GM21737 (cell line): ENCODE measurements at regions not wholly inside any gene's neighbourhood (a gene's known extent, or its start where the extent isn't known, plus 50 kb on each side); places are given as distances from the start of the nearest gene placed in this dataset.

Source experiments
- ATAC-seq: cut with Tn5 transposase; IDR thresholded peaks from one replicate; pipeline ENCODE4 v1.9.1; 2021; ENCODE audit warnings: mild to moderate bottlenecking, moderate library complexity; ENCODE audit not compliant: unreplicated experiment

DNA sequence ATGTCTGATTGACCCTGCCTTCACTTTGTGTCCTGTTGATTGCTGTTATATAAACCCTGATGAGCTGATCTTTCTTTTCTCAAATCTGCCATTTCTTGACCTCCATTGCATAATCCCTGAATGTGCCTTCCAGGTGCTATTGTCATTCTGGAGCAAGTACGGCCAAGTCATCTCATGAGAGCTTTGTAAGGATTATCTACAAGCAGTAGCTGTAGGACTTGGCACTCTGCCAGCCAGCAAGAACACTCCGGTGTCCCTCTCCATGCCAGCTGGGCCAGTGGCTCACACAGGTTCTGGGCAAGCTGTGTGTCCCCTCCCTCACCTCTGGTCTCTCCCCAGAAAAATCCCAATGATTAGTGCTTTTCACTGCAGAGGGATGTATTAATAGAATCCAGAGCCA lies 348.1 kb downstream of the FOXO1 start:
- ATAC-seq = no peak

DNA sequence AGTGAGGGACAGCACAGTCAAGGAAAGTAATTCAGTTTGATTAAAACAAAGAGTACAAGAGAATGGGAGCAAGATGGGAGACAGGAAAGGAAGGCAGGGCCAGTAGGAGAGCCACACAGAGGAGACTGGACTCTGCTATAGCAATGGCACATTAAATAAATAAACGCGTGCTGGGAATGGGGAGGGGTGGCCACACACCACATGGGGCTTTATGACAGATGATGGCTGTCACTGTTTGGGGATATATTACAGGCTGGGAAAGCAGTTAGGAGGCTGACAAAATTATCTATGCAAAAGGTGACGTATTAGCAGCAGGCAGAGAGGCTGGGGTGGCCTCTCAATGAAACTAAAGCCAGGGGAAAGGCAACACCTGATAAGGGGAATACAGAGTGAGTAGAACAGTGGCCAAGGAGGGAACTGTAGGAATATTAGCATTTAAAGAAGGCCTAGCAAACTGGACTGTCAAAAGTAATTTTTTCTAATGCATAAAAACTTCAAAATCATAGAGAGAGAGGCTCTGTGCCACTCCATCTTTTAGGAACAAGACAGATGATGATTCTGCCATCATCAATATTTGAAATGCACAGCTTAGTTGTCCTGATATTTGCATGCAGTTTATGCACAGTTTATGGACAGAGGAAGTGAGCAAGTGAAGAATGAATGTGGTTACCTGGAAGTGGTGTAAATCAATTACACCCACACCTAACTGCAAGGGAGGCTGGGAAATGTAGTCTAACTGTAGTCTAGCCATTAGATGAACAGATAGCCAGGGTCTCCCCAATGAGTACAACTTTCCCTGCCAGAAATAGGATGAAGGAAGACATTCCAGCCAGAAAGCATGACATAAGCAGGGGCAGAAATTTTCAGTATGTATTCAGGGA lies 346.5 kb downstream of the FOXO1 start:
- ATAC-seq = no peak

DNA sequence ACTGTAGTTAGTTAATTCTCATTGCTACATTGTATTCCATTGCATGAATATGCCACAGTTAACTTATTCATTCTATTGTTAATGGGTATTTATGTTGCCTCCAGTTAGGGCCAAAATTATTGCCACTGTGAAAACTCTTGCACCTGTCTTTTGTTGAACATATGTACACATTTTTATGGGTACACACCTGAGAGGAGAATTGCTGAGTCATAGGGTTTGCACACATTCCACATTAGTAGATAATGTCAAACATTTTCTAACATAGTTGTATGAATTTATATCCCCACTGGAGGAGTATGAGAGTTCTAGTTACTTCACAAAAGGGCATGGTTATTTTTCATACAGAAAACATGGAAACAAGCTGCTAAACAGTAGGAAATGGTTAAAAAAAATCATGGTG lies 338.4 kb downstream of the FOXO1 start:
- ATAC-seq = no peak

DNA sequence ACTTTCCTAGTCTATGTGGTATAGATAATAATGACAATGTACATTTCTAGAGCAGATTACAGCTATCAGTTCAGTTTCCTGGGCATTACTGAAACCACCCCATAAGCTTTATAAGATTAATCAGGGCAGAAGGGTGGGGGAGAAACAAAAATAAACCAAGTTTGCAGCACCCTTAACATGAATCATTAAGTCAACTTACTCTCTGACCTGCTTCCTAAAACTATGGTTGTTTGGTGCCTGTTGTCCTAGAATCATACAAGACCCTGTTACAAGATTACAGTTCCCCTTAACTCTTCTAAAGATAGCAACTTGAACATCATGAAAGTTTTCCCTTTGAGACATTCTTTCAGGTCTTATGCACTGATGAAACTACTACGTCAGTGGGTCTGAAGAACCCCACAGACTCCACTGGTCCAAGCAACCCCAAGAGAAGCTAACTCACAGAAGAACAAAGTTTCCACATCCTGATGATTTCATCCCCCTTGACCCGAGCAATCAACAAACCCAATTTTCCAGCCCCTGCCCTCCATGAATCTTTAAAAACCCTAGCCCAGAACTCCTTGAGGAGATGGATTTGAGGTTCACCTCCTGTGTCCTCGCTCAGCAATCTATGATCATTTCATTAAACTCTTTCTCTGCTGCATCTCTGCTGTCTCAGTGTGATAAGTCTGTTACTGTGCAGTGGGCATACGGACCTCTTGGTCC lies 336.5 kb downstream of the FOXO1 start:
- no peak for ATAC-seq

DNA sequence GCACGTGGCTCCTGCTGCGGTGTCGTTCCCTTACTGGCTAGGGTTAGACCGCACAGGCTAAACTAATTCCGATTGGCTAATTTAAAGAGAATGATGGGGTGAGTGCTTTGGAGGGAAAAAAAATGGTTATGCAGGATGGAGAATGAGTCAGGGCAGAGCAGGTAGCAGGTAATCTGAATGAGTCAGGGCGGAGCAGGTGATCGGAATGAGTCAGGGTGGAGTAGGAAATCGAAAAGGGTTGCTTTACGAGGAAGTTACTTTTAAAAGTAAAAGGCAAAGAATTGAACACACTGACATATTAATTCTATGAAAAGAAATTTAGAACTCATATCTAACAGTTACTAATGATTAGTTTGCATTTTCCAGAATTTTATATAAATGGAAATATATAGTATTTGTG lies 335.5 kb downstream of the FOXO1 start:
- ATAC-seq = no peak

DNA sequence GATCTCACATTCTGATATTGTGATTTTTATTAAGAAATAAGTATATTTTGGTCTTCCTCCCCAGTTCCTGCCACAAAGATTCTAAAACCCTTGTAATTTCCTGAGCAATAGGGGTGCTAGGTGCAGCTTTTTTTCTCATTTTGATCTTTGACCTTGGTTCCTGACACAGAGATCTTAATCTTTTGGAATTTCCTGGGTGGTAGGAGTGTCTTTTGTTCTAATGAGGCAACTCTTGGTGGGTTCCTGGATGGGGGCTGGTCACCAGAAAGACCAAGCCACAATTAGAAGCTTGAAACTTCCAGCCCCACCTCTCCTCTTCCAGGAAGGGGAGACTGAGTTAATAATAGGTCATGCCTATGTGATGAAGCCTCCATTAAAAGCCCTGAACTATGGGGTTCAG lies 334.6 kb downstream of the FOXO1 start:
- ATAC-seq = no peak

DNA sequence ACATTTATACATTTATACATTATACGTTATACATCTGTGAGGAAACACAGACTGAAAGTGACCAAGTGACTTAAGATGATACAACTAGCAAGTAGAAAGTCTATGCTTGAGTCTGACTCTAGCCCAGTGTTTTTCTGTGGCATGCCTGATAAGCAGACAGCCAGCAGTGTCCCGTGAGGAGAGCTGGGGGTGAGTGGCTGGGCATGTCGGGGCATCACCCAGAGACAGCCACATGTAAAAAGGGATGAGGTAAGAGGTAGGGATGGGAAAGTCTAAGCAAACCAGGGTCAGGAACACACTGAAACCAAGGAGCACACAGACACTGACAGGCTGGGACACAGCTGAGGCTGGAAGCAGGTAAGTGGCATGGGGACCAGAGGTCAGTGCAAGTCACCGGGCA lies 333.2 kb downstream of the FOXO1 start:
- no peak for ATAC-seq

DNA sequence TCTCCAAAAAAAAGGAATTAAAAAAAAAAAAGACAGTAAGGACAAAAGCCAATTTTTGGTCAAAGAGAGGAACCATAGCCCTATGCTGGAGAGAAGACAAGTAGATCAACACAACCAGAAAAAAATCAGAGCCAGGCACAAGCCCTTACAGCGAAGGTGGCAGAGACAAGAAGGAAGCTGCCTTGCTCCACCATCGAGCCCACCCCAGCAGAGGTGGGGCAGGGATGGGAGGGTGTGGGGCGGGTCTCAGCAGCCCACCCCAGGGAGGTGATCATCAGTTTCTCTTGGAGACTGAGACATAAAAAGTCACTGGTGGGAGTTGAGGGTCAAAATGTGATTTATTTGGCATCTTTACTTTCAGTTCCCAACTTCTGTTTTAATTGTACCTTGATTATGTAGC lies 332.4 kb downstream of the FOXO1 start:
- no peak for ATAC-seq

DNA sequence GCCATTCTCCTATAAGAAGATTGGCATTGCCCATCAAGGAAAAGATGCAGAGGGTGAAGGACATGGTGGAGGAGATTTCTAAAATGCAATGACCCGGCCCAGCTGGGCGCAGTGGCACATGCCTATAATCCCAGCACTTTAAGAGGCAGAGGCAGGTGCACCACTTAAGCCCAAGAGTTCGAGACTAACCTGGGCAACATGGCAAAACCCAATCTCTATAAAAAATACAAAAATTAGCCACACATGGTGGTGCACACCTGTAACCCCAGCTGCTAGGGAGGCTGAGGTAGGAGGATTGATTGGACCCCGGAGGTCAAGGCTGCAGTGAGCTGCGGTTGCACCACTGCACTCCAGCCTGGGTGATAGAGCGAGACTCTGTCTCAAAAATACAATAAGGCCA lies 331.8 kb downstream of the FOXO1 start:
- no peak for ATAC-seq

DNA sequence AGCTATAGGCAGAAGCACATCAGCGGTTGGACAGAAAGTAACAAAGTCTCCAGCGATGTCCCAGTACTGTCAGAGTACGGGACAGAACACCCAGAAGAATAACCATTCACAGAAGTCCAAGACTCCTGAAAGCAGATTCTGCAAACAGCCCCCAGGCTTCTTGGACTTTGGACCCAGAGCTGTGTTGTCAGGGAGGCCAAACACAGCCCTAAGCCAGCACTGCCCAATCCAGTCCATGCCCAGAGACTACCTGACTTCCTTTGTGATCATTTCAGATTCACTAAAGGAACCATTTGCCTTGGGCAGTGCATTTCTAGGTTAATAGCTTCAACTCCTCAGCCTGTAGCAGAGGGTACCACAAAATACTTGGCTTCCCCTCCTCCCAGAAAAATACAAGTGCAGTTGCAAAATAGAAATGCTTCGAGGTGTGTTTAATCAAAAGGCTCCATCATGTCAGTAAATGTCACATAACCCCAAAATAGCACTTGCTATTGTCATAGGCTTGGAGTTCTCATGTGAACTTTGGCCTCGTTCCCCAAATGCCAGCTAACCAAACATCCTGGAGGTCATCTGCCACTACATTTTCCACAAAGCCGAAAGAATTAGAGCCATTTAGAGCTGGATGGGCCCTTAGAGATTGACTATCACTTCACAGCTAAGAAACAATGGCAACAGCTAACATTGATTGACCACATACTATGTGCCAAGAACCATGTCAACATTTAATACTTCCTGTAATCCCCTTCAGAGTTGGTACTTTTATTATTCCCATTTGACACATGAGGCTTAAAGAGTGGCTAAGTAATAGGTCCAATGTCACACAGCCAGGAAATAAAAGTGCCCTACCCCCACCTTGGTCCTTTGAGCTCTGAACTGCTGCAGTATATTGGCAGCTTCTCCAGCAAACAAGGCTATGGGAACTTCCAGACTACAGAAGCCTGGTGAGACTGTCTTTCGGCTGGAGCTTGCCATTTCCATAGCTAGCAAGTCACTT lies 329.9 kb downstream of the FOXO1 start:
- no peak for ATAC-seq

DNA sequence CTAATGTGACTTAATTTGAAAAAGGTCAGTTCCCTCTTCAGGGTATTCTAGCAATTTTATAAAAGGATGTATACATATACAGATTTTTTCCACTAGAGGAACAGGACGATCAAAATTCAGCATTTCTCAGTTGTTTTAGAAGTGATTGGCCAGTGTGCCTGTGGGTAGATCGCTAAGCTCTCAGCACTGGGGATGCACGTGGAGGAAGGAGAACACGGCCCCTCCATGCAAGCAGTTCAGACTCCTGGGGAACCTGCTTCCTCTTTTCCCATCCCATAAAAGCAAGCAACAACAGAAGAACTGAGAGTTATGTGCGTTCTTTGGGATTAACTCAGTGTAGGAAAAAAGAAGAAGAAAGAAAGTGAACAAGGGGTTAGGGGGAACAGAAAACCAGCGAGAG lies 328.8 kb downstream of the FOXO1 start:
- no peak for ATAC-seq

DNA sequence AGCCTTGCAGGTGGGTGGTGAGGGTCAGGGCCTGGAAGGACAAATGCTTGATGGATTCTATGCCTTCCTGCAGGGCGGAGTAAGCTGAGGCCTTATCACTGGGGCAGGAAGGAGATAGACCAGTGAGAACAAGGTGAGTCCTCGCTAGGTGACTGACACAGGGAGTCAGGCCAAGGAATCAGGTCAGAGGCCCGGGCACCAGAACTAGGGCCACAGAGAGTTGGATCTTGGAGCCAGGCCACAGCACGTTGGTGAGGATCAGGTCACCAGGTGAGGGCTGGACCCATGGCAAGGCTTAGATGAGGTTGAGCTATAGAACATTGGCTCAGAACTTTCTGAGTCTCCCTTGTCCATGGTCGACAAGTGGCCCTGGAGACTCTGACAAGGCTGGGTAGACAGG lies 328.2 kb downstream of the FOXO1 start:
- no peak for ATAC-seq

DNA sequence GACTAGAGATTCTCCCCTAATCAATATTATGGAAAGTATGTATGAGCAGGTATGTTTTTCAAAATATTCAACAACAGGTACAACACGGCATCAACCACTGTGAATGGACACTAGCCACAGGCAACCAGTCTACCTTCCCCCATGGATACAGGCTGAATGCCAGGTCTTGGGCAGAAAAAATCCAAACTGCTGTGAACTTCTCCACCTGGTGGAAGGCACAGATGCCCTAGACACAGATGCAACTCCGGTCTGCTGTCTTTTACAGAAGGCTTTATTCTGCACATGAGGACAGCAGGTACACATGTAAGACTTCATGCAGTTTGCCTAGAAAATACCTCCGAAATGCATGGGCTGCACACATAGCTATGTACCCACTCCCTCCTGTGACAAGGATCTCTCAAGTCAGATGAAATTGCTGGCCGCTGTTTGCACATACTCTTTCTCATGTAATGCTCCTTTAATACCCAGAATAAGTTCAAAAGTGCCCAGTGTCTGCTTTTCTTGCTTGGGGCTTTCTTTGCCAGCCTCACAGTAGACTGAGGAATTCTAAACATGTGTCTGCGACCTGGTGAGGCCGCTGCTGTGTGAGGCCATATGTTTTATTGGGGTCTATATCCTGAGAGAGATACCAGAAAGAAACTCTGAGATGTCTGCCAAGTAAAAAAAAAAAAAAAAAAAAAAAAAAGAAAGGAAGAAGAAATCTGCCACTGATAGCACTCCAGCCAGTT lies 325.9 kb downstream of the FOXO1 start:
- ATAC-seq = no peak

DNA sequence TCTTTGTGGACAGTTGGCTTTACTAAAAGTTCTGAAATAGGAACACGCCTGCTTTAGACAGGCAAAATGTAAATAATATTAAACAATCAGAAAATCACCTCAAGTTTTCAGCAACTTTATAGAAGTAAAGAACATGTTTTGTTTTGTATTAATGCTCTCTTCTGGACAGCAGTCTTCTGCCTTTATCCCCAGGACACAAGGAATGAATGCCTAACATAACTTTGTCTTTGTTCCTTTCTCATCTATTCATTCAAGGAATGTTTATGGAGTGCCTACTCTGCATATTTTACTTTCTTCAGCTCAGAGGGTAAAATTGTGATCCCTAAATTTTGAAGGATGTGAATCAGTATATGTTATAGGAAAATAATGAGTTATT lies 325.4 kb downstream of the FOXO1 start:
- ATAC-seq = no peak

DNA sequence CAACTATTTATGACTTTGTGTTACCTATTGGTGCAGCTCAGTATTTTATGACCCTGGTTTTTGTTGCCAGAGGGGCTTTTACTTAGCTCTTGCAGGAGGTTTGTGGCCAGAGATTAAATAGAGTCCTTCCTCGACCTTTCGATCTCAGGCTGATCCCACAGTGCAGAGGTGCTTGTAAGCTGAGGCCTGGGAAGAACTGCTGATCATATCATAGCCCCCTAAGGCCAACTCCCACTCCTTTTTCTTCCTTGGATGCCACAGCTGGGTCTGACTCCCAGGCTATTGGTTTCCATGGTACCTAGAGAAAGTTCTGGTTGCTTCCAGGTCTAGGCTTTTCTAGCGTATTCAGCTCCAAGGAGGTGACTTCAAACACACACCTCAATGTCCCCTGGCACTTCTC lies 324.9 kb downstream of the FOXO1 start:
- no peak for ATAC-seq

DNA sequence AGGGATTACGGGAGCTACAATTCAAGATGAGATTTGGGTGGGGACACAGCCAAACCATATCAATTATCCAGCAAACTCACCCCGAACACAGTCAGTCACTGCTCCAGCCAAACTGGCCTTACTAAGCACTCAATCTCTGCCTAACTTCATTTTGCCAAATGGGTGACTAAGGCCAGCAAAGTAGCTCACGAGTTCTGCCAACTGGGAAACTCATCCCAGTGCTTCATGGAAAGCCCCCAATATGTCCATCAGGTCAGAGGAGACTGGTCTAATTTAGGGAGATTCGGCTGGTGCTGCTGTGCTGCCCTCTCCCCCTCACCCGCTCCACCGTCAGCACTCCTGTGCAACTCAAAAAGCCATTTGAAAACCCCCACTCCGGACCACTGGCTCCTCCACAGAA lies 324.0 kb downstream of the FOXO1 start:
- no peak for ATAC-seq

DNA sequence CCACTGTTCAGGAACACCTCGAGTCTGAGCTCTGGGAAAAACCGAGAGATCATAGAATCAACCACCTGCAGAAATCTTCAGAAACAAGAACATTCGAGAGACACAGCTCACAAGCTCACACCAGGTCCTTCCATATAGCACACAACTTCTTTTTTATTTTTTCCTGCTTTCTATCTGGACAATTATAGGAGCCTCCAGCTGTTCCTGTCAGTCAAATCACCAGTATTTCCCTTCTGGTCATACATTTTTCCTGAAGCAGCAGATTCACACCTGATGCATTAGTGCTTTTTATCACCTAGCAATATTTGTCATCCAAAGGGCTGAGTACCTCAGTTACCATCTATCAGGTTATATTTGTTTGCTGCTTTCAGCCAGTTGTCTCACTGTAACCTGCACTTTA lies 323.5 kb downstream of the FOXO1 start:
- ATAC-seq = no peak

DNA sequence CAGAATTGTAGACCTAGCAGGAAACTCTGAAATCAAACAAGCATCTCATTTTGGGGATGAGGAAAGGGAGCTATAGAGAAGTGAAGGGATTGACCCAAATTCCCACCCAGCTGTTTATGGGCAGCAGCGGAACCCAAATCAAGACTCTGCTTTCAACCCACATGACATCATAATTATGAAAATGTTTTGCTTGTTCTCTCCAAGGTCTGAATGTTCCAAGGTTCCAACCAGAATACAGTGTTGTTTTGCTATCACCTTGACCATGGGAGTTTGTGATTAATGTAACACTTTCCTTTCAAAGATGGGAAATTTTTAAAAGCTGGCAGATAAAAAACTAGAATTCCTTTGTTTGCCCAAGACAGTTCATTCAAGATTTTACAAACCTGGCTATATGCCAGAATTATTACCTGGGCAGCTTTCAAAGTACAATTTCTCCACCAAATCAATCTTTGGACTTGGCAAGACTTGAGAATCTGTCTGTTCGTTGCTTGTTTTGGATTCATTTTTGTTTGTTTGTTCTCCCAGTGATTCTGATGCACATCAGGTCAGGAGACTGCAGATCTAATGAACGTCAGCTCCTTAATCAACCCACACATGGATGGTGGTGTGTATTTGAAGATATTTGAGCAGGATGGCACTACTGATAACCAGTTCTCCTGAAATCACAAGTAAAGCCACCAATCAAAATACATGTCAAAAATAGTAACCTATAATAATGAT lies 322.7 kb downstream of the FOXO1 start:
- ATAC-seq = no peak

DNA sequence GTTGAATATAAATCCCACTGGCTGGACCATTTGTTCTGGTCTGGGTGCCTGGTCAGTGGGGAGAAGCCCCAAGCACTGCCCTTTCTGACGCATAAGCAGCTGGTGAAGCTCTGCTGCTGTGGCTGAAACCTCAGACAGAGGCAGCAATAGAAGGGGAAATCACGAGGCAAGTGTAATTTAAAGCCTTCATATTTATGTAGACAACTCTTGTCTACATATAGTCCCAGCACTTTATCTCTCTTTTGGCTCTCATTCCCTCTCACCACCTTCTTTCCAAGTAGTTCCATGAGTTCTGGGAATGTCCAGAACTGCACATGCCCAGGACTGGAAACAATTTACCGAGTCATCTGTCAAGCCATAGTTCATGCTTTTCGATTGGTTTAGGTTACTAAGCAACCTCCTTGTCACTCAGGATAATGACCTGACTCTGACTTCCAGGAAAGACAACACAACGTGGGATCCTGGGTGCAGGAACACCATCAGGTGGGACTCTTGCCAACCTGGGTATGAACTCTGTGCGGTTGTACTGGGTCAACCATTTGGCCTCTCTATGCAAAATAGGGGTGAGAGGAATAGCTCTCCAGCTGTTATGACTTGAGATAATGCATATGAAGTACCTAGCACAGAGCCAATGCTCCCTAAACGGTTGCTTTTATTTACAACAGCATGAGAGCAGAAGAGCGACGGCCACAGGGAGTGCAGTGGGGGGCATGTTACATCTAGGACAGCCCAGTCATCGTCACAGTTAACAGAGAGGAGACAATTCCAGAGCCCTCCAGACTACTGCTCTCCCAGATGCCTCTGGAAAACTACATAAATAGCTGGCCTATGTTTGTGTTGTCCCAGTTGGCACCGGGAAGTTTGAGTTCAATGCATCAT lies 321.9 kb downstream of the FOXO1 start:
- no peak for ATAC-seq
